Thoracic aorta (tissue), 2 donors: ENCODE measurements at regions not wholly inside any gene's neighbourhood (a gene's known extent, or its start where the extent isn't known, plus 50 kb on each side); places are given as distances from the start of the nearest gene placed in this dataset.

ENCODE experiments used
- ATAC-seq: fragments of 150-250 bp; one replicate; pipeline ENCODE4 v1.8.0; 2017; ENCODE audit warnings: low read depth; ENCODE audit not compliant: insufficient number of reproducible peaks, low FRiP score
- DNase-seq: peaks from one replicate; pipeline ENCODE4 v3.0.0-alpha.2; 2020; ENCODE audit warnings: low spot score
- H3K27ac ChIP-seq, 2 donors: fragments of 200-600 bp; sonication (generic); 1 replicate in 1 of 2; 2 replicates in 1 of 2; pipeline ENCODE4 v1.5.1; 2016; ENCODE audit warnings: mild to moderate bottlenecking in 2 of 2, moderate library complexity in 2 of 2
- H3K27me3 ChIP-seq: fragments of 200-600 bp; sonication (generic); replicated peaks from 2 replicates; pipeline ENCODE4 v1.6.0; 2016; ENCODE audit warnings: mild to moderate bottlenecking; ENCODE audit not compliant: insufficient read depth
- H3K36me3 ChIP-seq: fragments of 200-600 bp; sonication (generic); one replicate; pipeline ENCODE4 v1.5.1; 2016
- H3K4me1 ChIP-seq, 2 donors: fragments of 200-600 bp; sonication (generic); 1 replicate in 1 of 2; 2 replicates in 1 of 2; pipeline versions ENCODE4 v1.5.1 to v1.6.0; 2016; ENCODE audit warnings: low read depth in 2 of 2, mild to moderate bottlenecking in 1 of 2; ENCODE audit not compliant: control insufficient read depth in 1 of 2
- H3K4me3 ChIP-seq: fragments of 200-600 bp; sonication (generic); 2 replicates; pipeline ENCODE4 v1.5.1; 2016; ENCODE audit warnings: mild to moderate bottlenecking
- H3K9me3 ChIP-seq: fragments of 200-600 bp; sonication (generic); 2 replicates; pipeline ENCODE4 v1.5.1; 2016
- TF ChIP-seq, protein P1 (sequence below): fragments of 200-600 bp; sonication (generic); IDR thresholded peaks from one replicate; pipeline ENCODE4 v1.5.1; 2019; ENCODE audit warnings: antibody characterized with exemption

GRCh38 chr4:177511611-177512010 lies 69.4 kb upstream of the AGA start:
- DNase-seq (no peak), ATAC-seq (no peak)
- TF ChIP-seq, protein P1, sequence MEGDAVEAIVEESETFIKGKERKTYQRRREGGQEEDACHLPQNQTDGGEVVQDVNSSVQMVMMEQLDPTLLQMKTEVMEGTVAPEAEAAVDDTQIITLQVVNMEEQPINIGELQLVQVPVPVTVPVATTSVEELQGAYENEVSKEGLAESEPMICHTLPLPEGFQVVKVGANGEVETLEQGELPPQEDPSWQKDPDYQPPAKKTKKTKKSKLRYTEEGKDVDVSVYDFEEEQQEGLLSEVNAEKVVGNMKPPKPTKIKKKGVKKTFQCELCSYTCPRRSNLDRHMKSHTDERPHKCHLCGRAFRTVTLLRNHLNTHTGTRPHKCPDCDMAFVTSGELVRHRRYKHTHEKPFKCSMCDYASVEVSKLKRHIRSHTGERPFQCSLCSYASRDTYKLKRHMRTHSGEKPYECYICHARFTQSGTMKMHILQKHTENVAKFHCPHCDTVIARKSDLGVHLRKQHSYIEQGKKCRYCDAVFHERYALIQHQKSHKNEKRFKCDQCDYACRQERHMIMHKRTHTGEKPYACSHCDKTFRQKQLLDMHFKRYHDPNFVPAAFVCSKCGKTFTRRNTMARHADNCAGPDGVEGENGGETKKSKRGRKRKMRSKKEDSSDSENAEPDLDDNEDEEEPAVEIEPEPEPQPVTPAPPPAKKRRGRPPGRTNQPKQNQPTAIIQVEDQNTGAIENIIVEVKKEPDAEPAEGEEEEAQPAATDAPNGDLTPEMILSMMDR = no peak
- Histone ChIP-seq H3K4me1 (no peaks in the 10 kb centered on the region), H3K27me3 (no peaks in the 10 kb centered on the region), H3K9me3 (no peaks in the 10 kb centered on the region), H3K27ac (no peak overlapping the region), H3K36me3 (no peaks in the 10 kb centered on the region), H3K4me3 (no peak overlapping the region)

- Histone ChIP-seq H3K27ac (no peak overlapping the region), H3K4me3 (no peak overlapping the region), H3K9me3 (no peaks in the 10 kb centered on the region), H3K36me3 (no peaks in the 10 kb centered on the region), H3K27me3 (no peaks in the 10 kb centered on the region), H3K4me1 (no peaks in the 10 kb centered on the region)
- ATAC-seq (no peak), DNase-seq (no peak)
- TF ChIP-seq, protein P1 = no peak
Observed at GRCh38 chr4:177512646-177513045, 70.4 kb upstream of the AGA start.

DNA sequence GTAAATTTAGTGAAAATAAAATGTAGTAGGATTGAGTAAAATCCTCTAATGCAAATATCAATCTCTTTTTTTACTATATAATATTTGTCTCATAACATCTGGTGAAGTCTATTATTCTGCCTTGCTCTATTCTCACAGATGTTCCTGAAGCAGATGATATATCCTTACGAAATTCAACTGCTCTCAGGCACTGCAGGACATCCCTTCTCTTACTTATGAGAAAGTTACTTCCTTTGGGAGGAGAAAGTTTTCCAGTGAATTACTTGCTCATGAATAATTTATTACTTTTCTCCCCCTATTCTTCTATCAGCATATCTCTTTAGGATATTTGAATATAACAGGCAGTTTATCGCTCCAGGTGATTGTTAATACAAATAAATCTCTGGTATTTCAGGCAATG lies 75.6 kb upstream of the AGA start:
- no peak for DNase-seq
- TF ChIP-seq, protein P1 = no peak
- H3K9me3 ChIP-seq = peaks cover 3% of the 10 kb centered on the region
- no peaks in the 10 kb centered on the region for H3K36me3 ChIP-seq
- no peak for ATAC-seq
- H3K4me1 ChIP-seq = no peaks in the 10 kb centered on the region
- H3K27me3 ChIP-seq = no peaks in the 10 kb centered on the region
- H3K4me3 ChIP-seq = no peak overlapping the region
- H3K27ac ChIP-seq = no peak overlapping the region

DNA sequence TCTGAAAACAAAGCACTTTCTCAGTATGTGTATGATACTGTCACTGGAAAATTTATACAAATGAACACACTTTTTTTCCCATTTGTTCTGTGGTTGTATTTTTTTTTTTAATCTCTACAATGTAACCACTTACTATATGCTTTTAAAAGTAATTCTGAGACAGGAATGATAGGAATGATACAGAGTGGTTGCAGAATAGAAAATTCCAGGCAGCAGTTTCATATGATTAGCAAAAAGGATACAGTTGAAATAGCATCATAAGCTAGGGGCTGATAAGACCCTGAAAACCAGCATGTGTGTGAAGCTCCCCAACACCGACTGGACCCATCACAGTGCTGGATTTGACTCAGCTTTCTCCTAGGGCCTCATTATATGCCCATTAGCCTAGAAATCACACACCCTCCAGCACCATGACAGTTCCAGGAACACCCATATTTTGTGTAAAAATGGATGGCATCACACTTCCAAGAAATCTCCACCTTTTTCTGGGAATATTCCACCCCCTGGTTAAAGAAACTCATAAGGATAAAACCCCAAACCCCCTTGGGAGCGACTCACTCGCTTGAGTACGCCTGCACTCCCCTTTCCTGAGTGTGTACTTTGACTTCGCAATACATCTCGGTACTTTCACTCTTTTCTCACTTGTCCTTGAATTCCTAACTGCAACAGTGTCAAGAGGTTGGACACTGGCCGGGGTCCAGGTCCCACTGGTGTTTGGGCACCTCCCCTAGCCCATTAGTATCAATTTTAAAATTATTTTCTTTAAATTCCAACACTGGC lies 77.4 kb upstream of the AGA start:
- Histone ChIP-seq H3K27ac (no peak overlapping the region), H3K27me3 (no peaks in the 10 kb centered on the region), H3K9me3 (peaks cover 3% of the 10 kb centered on the region), H3K36me3 (no peaks in the 10 kb centered on the region), H3K4me3 (no peak overlapping the region), H3K4me1 (no peaks in the 10 kb centered on the region)
- TF ChIP-seq, protein P1 = no peak
- DNase-seq (no peak), ATAC-seq (no peak)

DNA sequence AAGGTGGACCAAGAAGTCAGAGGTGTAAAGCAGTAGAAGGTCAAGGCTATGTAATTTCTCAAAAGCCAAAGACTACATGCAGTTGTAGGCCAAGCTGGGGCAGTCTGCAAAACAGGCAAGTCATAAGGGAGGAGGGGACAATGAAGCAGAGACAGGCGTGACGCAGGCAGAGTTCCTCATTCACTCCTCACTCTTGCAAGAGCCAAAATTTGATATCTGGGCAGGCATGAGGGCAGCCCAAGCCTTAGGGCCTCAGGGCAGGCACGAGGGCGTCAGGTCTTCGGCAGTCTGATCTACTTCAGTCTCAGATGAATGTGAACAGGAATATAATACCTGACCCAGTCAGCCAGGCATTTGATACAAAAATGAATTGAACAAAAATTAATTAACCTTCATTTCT lies 86.4 kb upstream of the AGA start:
- H3K27ac ChIP-seq = no peak overlapping the region
- no peaks in the 10 kb centered on the region for H3K9me3 ChIP-seq
- H3K4me3 ChIP-seq = no peak overlapping the region
- H3K36me3 ChIP-seq = no peaks in the 10 kb centered on the region
- no peaks in the 10 kb centered on the region for H3K27me3 ChIP-seq
- no peak for DNase-seq
- H3K4me1 ChIP-seq = no peaks in the 10 kb centered on the region
- no peak for ATAC-seq
- TF ChIP-seq, protein P1 = no peak
